ENCODE measurements at regions not wholly inside any gene's neighbourhood (a gene's known extent, or its start where the extent isn't known, plus 50 kb on each side); places are given as distances from the start of the nearest gene placed in this dataset.

- TF ChIP-seq CTCF (IDR thresholded peaks at IDR 0.05) (no peak), POLR2A (IDR thresholded peaks at IDR 0.05) (no peak)
Measured at GRCh38 chr2:67565262-67565661, 168.1 kb downstream of the ETAA1 start.

All from body of pancreas (tissue), 4 donors.